DMS153 (cell line): ENCODE measurements at regions not wholly inside any gene's neighbourhood (a gene's known extent, or its start where the extent isn't known, plus 50 kb on each side); places are given as distances from the start of the nearest gene placed in this dataset.

Experiments used
- DNase-seq: peaks from one replicate; lab custom pipeline; 2025; lab: John Stamatoyannopoulos, UW

DNA sequence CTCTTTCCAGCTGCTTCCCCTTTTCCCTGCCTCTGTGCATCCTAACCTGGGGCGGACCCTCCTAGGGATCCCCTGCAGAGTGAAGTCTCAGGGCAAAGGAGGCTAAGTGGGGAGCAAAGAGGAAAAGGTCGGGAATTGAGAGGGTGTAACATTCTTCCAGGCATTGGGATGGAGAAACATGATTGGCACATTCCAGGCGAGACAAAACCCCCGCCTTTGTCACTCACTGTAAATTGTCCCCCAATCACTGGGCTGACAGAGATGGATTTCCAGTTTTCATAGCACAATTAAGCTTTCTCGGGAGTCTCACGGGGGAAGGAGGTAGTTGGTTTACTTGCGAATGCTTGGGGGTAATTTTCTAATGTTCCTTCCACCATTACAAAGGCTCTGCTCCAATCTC lies 74.9 kb downstream of the MIAT start:
- DNase-seq = no peak

DNA sequence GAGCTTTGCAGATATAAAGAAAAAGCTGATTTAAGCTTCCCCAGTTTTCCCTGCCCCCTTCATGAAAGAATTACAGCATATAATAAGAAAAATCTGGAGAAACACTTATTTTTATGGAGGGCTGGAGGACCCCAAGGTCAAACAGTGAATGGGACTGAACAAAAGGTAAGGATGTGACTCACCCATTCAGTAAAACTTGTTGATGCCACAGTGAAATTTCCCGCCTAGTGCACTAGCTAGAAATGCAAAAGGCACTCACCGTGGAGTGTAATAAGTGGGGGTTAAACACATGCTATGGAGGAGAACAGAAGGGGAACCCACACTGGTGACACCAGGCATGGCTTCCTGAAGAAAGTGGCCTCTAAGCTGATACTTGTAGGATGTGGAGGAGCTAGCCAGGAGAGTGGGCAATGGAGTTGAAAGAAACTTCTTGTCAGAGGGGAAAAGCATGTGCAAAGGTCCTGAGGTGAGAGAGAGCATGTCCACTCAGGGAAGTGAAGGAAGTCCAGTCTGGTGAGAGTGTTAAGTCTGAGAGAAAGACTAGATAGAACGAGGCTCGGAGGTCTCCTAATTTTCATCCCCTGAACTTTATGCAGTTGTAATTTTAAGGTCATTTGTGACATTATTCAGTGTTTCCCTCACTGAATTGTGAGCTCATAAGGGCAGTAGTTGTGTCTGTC lies 77.1 kb downstream of the MIAT start:
- DNase-seq = no peak

GRCh38 chr22:26735019-26735409 lies 77.6 kb downstream of the MIAT start:
- no peak for DNase-seq

DNA sequence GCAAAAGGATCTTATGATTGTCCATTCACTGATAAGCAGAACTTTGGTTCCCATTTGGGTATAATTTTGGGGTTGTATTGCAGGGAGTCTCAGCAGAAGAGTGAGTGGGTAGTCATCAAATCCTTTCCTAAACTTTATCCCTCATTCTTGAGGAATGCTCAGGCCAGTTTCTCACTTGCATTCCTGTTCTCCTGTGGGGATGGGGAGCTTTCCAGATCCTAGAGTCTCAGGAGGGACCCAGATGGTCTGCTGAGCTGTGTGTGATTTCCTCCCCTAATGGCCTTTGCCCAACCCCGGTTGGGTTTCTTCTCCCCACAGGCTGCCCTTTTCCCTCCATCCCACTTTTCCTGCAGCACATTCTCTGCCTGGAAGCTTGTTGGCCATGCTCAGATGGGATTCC lies 79.9 kb downstream of the MIAT start:
- DNase-seq = no peak

DNA sequence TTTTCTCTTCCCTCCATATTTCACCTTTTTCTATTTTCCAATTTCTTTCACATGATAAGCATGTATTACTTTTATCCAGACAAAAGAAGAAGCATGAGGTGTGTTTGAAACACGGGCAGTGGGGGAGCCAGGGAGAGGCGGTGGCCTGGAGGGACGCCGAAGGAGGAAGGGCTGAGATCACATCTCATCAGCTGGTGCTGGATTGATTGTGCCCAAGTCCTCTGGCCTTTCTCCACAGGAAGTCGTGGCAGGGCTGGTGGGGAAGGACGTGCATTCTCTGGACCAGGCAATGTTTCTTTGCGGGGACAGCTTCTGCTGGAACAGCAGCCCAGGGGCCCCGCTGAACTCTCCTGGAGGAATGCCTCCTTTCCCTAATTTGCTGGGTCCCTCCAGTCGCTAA lies 82.9 kb downstream of the MIAT start:
- no peak for DNase-seq

DNA sequence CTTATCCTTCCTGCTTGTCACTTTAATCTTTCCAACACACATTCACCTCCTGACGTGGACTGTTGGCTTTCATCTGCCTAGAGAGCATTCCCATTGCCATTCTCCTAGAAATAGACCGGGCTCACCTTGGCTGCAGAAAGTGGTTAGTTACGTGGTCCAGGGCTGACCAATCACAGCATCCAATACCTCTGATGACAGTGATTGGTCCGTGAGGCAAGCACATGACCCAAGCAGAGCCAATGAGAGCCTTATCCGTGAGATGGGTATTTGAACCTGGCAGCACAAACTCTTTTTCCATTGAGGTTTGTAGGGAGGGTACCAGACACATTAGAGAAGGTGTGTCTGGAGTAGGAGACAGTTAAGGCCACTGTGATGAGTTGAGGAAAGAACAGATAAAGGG lies 85.8 kb downstream of the MIAT start:
- no peak for DNase-seq

DNA sequence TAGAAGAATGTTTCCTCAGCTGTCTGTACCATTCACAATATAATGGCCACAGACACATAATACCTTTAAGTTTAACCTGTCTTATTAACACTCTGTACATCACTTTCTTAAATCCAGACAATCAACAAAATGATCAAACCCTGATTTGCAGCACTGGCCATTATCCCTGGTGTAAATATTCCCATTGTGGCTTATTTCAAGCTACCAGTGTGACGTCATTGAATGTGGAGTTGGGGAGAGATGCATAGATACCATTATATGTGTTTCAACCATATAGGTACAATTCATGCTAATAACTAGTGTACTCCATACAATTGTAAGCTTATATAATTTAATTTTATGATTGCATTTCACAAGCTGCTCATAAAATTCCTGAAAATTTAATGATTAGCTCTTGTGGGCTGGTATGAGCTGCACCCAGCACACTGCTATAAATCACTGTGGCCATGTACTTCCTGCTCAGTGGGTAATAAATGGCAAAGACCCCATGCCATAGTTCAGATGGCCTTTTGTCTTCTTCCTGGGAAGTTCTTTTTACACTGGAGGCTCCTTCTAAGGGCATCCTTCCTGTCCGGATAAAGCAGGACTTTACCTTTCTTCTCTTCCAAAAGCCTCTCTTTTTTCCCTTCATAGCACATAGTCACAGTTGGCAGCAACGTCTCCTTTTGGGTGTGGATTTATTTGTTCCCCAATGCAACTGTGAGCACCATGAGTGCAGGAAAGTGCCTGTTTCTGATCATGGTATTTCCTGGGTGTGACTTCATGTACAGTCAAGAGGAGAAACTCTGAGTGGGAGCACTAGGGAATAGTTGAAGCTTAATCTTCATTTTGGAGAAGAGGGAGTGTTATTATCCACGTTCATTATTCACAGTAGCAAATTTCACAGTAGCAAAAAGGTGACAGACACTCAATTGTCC lies 87.8 kb downstream of the MIAT start:
- no peak for DNase-seq

- DNase-seq = no peak
Observed at GRCh38 chr22:26746311-26746710, 88.9 kb downstream of the MIAT start.

GRCh38 chr22:26748845-26749244 lies 91.5 kb downstream of the MIAT start:
- no peak for DNase-seq

GRCh38 chr22:26751217-26751616 lies 93.8 kb downstream of the MIAT start:
- DNase-seq = no peak

GRCh38 chr22:26753125-26753862 lies 95.9 kb downstream of the MIAT start:
- DNase-seq = no peak

- DNase-seq = no peak
Observed at GRCh38 chr22:26756675-26757293, 99.4 kb downstream of the MIAT start.

GRCh38 chr22:26757496-26757895 lies 100.1 kb downstream of the MIAT start:
- DNase-seq = no peak

GRCh38 chr22:26762503-26763472 lies 105.4 kb downstream of the MIAT start:
- no peak for DNase-seq

GRCh38 chr22:26763633-26764361 lies 106.4 kb downstream of the MIAT start:
- peak; percentile 94 for DNase-seq

DNA sequence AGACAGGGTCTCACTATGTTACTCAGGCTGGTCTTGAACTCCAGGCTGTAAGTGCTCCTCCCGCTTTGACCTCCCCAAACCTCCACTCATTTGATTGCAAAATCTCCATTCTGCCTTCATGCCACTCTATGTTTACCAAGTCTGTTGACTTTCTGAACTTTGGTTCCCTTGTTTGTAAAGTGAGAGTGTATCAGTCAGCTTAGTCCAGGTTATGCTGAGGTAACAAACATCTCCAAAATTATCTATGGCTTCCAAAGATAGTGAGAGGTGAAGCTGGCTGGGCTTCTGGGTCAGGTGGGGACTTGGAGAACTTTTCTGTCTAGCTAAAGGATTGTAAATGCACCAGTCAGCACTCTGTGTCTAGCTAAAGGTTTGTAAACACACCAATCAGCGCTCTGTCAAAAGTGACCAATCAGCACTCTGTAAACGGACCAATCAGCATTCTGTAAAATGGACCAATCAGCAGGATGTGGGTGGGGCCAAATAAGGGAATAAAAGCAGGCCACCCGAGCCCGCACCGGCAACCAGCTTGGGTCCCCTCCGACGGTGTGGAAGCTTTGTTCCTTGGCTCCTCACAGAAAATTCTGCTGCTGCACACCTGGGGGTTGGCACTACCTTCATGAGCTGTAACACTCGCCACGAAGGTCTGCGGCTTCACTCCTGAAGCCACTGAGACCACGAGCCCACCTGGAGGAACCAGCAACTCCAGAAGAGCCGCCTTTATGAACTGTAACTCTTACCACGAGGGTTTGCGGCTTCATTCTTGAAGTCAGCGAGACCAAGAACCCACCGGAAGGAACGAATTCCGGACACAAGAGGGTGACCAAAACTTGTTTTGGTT lies 109.3 kb downstream of the MIAT start:
- DNase-seq = no peak

DNA sequence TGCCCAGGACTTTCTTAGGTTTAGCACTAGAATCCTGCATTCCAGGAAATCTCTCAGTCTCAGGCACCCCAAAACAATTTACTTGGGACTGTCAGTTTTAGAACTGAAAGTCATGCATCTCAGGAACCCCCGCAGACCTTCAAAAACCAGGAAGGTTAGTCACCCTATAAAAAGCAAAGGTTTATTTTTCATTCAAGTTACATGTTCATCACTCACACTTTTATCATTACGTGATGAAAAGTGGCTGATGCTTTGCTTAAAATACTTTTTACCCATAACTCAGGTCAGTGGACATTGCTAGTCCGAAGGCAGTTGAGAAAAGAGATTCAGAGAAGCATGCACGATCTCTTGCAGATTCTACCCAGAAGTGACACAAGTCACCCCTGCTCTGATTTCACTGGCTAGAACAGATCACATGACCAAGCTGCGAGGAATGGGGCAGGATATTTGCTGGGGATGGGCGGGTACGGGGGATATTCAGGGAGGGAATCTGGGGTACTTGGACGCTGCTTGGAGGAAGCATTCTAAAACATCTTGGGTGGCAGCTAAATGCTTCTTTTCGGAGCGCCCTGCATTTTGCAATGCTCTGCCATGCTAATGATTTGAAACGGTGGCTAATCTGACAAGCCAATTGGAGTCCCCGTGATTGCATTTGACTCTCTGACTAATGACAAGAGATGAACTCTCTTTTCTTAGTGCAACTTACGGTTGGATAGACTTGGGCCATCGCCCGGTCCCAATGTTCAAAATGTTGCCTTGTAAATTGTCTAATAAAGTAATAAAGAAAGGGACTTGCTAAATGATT lies 110.2 kb downstream of the MIAT start:
- no peak for DNase-seq

- no peak for DNase-seq
Observed at GRCh38 chr22:26768156-26768515, 110.7 kb downstream of the MIAT start.

- no peak for DNase-seq
Observed at GRCh38 chr22:26768952-26769351, 111.6 kb downstream of the MIAT start.
